T47D (cell line): ENCODE measurements at regions not wholly inside any gene's neighbourhood (a gene's known extent, or its start where the extent isn't known, plus 50 kb on each side); places are given as distances from the start of the nearest gene placed in this dataset.
A peak's percentile ranks its signal among the peaks of the same experiment; 100 is the strongest.

Experiments
- DNase-seq, 2 experiments: peaks; one replicate each; pipeline versions ENCODE4 v3.0.0 to v3.0.0-alpha.2; 2011 to 2012; ENCODE audit warnings: low read depth in 1 of 2, low spot score in 1 of 2
- JUND ChIP-seq: IDR thresholded peaks from 2 replicates; pipeline ENCODE4 v1.6.1; 2012; ENCODE audit warnings: low read depth
- in situ Hi-C: cut with HindIII; loops from 2 replicates; pipeline ENCODE4 v1.10.0; 2016; ENCODE audit warnings: low sequenced_read_pairs, low pct_unique_long_range_greater_than_20kb

DNA sequence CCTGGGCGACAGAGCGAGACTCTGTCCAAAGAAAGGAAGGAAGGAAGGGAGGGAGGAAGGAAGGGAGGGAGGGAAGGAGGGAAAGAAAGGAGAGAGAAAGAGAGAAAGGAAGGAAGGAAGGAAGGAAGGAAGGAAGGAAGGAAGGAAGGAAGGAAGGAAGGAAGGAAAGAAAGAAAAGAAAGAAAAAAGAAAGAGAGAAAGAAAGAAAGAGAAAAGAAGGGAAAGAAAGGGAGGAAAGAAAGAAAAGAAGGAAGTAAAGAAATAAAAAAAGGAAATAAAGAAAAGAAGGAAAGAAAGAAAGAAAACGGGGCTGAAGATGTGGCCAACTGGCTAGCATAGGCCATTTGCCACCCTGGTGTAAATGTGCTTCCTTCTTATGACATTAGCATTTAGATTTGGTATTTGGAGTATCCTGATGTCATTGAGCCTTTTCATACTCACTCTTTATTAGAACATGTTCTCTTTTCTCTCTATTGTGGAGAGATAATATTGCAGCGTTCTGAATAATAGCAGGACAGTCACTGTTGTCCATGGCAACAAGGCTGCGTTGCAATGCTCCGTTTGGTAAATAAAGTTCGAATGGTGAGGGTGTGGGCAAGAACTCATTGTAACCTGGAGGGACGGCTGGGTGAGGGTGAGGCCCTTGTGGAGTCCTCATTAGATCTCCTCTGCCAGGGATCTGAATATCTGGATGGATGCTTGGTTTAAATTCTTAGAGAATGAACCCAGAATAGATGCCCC lies 173.9 kb upstream of the UBL3 start:
- TF ChIP-seq JUND, result no peak
- in situ Hi-C loops, result no loop called here

DNA sequence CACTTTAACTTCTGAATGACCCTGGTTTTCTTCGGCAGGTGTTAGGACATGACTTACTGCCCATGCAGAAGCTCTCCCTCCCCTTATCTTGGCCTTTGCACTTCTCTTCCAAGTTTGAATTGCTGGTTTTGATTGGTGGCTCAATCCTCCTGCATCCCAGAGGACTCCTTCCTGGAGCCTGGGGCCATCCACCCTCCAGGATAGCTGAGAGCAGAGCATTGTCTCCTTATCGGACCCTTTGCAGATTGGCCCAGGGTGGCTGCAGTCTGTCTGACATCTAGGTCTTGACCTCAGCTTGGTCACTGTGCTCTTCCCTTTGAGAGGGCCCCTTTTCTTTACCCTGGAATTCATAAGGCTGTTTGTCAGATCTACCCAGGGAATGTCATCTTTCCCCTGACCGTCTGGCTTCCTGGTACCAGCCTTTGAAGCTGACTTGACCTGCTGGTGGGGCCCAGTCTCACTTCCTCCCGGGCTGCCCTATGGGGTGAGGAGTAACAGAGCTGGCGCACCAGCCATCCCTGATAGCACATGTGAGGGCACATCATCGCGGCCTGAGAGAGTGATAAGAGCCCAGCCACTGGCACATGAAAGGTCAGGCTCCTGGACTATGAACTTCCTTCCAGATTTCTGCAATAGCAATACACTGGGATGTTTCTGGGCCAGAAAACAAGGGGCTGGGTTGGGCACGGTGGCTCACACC lies 172.9 kb upstream of the UBL3 start:
- in situ Hi-C loops, result no loop called here
- DNase-seq, result no peak
- TF ChIP-seq JUND, result no peak

More for the DNA sequence above, 173.9 kb upstream of the UBL3 start:
- DNase-seq, result no peak

DNA sequence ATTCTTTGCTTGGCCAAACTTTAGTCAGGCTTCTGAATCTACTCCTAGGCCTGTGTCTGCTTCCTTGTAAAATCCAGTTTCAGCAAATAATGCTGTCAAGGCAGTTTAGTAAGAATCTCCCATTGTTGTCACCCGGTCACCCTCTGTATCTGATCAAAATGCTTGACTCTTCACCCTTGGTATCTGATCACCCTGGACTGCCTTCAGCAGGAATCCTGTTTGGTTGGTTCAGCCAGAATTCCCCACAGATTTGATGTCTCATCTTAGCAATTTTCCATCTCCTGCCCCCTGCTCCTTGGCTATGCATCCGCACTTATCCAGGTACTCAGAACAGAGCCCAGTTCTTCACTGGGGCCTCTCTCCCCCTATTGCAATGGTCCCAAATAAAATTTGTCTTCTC lies 172.4 kb upstream of the UBL3 start:
- DNase-seq, result peak in 1 of 2 experiments; percentile 50
- in situ Hi-C loops, result no loop called here
- TF ChIP-seq JUND, result no peak

DNA sequence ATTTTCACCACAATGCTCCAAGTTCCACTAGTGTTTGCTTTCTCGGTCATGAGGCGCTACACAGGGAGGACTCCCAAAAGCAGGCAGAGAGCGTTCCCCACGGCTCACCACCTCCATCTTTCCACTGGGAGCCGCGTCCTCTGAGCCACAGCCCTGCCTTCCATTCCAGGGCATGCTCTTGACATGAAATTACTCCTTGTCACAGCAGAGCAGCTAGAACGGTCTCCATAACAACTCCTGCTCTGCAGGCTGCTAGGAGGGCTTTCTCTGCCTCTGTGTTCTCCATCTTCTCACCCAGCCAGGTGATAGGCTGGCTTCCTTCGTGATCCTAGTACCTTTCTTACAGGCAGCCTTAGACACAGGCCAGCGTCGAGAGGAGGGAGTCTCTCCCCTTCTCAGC lies 171.8 kb upstream of the UBL3 start:
- in situ Hi-C loops, result no loop called here
- DNase-seq, result no peak
- TF ChIP-seq JUND, result no peak

DNA sequence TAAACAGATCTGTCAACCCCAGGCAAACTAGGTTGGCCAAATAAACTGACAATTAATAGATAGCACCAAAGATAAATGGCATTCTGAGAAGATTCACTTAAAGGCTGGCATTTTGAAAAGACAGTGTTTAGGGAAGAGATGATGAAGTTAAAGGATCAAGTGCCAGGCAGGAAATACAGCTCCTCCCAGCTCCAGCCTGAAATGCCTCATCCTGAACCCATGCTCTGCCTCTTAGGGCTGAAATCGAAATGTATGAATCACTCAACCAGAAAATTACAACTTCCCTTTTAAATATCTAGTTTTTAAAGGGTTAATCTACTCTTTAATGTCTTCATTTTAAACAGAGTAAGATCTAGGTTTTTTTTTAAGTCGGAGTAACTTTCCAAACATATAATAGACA lies 171.2 kb upstream of the UBL3 start:
- TF ChIP-seq JUND, result no peak
- in situ Hi-C loops, result no loop called here
- no peak for DNase-seq

DNA sequence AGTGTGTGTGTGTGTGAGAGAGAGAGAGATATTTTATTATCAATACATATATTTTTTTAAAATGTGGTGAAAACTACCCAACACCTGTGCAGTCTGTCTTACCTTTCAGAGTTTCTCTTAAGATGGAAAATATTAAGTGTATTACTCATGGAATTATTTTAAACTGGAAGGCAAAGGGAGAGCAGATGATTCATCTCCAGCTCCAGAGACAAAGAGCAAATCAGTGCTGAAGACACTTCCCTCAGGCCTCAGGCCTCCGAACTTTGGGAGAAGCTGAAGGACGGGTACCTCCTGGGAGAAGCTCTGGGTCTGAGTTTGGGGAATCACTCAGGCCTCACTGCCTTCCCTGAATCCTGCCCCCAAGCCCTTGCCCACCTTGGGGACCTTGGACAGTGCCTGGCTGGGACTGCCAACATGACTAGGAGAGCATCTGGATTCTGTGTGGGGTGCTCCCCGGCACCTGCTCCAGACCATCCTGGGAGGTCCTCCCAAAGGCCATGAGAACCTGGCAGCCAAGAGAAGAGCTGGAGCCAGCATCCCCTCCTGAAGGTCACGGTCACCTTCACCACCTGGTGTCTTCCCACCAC lies 170.4 kb upstream of the UBL3 start:
- in situ Hi-C loops, result no loop called here
- DNase-seq, result no peak
- no peak for TF ChIP-seq JUND

DNA sequence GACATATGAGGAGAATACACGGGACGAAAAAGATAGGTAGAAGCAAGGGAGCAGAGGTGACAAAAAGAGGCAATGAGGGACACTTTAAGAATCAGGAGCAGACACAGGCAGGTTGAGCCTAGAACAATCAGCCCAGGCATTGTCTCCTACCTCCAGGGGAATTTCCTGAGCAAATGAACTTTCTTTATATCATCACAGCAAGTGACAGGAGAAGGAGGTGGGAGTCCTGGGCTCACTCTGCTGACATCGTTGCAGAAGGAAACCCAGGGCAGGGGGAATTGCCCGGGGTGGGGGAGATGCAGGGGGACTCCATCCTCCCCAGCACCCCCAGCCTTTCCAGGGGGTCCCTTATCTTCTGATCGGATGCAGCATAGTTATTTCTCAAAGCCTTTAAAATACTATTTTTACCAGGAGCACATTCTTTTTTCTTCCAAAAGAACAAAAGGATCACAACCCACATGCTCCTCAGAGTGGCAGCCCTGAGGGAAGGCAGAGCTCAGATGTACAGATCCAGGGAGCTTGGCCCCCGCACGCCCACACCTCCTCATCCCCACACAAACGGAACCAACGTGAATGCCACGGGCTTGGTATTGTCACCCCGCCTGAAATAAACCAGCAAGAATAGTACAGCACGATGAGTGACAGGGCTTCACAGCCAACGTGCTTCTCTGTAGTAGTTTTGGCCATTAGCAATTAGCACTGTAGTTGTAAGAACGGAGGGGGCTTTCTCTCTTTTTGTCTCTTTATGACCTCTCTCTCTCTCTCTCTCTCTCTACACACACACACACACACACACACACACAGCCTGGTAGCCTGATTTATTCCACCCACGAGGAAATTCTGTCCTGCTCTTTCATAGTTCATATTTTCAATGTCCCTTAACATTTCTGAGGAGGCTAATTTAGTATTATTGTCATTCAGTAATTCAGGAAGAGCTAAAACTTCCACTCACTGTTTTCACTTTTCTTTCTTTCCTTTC lies 169.5 kb upstream of the UBL3 start:
- no peak for TF ChIP-seq JUND
- in situ Hi-C loops, result no loop called here
- no peak for DNase-seq

DNA sequence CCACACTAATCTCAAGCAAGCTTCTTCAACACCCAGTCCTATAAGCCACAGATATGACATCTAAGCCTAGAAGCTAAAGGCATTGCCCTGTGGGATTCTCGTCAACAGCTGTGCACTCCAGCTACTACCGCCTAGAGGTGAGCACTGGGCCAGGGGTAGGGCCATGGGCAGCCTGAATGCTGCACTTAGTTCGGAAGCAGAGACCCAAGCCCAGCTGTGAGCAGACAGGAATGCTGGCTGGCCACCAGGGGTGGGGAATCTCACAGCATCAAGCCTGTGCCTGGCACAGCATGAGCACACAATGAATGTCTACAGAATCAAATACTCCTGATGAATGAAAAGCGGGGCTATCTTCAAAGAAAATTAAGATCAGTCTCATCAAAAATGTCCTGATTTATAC lies 167.5 kb upstream of the UBL3 start:
- in situ Hi-C loops, result no loop called here
- no peak for DNase-seq
- no peak for TF ChIP-seq JUND

DNA sequence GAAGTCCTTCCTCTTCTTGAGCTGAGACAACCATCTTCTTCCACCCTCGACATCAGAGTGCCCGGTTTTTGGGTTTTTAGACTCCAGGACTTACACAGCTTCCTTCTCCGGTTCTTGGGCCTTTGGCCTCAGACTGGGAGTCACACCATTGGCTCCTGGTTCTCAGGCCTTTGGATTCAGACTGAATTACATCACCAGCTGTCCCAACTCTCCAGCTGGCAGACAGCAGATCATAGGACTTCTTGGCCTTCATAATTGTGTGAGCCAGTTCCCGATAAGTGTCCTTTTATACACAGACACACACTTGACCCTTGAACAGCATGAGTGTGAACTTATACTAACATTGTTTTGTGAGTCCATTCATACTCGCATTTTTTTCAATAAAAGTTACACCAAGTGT lies 166.0 kb upstream of the UBL3 start:
- TF ChIP-seq JUND, result no peak
- DNase-seq, result no peak
- in situ Hi-C loops, result no loop called here

DNA sequence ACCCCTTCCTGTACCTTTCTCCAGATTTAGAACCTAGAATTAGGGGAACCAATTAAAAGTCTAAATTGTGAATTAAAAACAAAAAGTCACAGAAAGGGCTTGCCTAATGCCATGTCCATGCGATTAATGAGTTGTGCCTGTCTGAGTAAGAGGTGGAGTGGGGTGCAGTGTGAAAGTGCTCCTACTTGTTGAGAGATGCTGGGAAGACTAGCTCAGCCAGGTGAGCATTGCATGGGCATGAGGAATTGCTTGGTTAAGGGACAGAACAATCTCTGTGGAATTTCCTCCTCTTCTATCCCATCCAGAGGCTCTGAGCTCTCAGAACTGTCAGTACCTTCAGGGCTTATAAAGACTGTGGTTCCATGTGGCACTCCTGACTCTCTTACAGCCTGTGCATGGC lies 159.0 kb upstream of the UBL3 start:
- in situ Hi-C loops, result no loop called here
- no peak for TF ChIP-seq JUND
- no peak for DNase-seq

DNA sequence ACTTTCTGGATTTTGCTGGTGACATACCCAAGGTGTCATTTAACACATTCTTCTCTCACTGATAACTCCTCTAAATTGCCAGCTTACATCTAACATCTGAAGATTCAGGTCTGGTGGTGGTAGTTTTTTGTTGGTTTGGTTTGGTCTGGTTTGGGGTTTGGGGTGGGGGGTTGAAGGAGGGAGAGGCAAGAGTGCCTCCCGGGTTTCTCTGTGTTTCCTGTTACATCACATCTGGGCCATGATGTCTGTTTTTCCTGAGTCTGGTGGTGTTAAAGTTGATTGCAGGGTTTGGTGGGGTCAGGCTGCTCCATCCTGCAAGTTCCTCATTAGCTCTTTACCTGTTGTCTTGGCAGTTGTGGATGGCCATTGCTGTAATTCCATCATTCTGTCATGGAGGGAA lies 155.8 kb upstream of the UBL3 start:
- DNase-seq, result no peak
- no peak for TF ChIP-seq JUND
- in situ Hi-C loops, result no loop called here

DNA sequence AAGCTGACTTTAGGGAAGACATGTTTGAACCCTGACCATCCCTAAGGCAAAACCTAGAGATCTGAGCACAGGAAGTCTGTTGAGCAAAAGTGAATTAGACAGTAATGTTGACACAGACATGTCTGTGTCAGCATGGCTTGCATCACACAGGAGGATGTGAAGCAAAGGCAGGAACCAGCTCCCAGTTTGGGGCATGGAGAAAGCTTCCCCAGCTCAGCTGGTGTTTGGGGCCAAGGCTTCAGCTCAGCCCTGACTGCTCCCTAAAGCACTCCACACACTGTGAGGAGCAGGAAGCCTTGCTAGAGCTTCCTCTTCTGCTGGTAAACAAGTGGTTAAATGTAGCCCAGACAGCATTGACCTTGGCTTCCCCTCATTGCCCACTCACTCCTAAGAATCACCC lies 153.8 kb upstream of the UBL3 start:
- TF ChIP-seq JUND, result no peak
- DNase-seq, result no peak

DNA sequence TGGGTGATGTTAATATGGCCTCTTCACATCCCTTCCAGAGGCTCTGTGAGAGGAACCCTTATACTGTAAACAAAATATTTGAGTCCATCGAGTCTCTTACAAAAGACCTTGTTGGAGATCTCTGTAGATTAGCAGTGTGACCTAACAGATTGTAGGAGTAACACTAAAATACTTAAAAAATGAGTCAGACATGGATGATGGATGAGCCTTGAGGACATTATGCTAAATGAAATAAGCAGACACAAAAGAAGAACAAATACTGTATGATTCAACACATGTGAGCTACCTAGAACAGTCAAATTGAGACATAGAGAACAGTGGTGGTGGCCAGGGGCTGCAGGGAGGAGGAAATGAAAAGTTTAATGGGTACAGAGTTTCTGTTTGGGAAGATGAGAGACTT lies 152.2 kb upstream of the UBL3 start:
- no peak for DNase-seq
- in situ Hi-C loops, result no loop called here
- no peak for TF ChIP-seq JUND

More for the DNA sequence above, 153.8 kb upstream of the UBL3 start:
- in situ Hi-C loops, result no loop called here
